ENCODE measurements at regions not wholly inside any gene's neighbourhood (a gene's known extent, or its start where the extent isn't known, plus 50 kb on each side); places are given as distances from the start of the nearest gene placed in this dataset.
"Not testable (repeated sequence)": the region's sequence is repeated elsewhere in the genome, so short reads cannot be mapped to it uniquely, and the experiment has no call there.

DNA sequence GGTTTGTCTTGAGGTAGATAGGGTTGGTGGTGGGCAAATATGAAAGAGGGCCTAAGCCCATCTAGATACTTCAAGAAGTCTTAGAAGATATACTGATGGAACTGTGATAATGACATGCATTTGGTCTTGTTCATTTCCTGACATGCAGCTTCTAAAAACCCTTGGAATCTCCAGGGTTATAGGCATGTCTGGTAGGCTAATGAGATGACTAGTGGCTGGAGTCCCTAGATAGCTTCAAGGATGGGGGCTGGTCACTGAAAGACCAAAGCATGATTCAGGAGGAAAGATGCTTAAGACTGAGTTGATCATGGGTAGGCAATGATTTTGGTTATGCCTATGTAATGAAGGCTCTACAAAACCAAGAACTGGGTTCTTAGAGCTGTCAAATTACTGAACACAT is 217.9 kb upstream of the MOCS1 start:
- no peak for DNase-seq (ENCODE audit: low read depth)

DNA sequence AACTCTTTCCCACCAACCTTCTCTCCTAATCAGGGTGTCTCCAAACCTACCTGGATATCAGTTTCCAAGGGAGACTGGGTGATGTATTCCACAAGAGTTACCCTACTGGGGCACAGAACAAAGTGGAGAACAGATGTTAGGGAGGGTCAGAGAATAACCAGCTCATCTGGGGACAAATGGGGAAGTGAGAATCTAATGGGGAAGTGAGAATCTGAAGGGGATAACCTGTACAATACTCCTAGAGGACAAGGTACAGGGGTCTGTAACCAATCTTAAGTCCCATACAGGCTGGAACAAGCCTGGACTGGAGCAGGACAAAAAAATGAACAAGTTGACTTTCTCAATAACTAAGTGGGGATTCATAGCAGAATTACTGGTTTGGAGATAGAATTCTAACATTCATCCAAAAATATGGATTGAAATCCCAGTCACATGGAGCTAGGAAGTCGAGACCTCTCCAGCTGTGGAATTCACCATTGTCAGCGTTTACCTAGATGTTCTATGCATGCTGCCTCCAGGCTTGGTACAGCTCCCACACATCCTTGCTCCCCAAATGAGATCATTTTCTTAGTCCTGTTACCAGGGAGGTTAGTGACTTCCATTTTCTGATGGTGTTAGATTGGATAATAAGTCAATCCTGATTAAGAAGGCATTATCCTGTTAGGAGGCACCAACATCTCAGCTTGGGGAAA is 214.8 kb upstream of the MOCS1 start:
- no peak for DNase-seq (ENCODE audit: low read depth)

DNA sequence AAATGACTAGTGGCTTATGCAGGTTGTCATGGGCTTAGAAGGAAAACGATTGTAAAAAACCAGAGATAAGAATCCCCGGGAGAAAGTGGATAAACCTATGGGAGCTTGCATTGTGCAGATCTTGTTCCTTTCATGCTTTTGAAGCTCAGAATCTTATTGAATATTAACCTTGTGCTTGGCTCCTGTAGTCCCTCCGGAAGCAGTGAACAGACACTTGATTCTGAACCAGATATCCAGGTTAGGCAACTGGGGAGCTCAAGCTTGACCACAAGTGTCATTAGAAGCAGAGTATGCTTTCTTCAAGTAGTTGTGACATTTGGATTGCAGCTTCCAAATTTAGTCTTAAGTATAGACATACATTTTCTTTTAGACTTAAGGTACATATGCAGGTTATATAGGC is 212.6 kb upstream of the MOCS1 start:
- no peak for DNase-seq (ENCODE audit: low read depth)

DNA sequence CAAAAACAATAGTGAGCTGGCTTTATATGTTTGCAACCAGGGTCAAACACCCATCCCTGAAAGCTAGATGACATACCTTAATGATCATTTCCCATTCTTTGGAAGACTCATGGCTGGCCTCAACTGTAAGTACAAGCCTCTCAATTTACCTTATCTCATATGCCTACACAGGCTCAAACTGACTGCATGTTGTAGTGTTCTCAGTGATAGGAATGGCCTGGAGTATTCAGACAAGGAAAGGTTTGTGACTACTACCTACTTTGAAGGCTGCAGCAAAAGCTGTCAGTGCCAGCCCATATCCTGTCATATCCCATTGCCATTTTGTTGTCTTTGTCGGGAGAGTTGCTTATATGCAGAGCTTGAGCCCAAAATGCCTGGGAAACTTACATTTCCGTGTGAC is 205.2 kb upstream of the MOCS1 start:
- no peak for DNase-seq (ENCODE audit: low read depth)

DNA sequence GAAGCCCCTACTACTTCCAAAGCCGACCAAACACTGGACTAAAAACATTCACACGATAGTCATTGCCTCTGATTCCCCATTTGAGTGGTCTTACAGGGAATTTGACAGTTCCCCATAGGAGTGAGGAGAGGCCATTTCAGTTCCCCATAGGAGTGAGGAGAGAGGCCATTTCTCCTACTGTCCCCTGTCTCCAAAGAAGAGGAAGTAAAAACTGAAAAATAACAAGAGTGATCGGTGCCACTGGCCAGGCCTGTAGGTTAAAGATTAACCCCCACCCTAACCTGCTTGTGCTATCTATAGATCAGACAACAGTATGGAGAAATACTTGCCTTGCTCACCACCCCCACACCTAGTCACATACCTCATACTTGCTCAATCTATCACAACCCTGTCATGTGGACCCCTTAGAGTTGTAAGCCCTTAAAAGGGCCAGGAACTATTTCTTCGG is 204.0 kb upstream of the MOCS1 start:
- no peak for DNase-seq (ENCODE audit: low read depth)

DNA sequence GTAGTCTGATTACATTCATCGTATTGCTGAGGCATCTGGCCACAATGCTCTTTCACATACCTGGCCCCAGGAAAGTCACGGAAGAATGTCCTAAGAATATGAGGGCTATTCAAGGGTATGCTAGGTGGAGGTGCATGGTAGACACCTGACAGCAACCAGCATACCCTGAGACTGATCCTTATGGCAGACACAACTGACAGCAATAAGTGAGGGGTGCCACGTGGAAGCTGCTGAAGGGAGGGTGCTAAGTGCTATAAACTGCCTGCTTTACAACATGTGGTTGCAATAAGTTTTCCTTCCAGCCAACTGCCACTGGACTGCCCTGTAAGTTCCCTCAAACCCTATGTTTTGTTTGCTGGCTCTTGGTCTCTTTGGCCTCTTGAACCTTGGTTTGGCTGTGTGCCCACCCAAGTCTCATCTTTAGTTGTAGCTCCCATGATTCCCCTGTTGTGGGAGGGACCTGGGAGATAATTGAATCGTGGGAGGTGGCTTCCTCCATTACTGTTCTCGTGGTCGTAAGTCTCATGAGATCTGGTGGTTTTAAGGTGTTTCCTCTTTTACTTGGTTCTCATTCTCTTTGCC is 201.3 kb upstream of the MOCS1 start:
- DNase-seq (ENCODE audit: low read depth): no peak

DNA sequence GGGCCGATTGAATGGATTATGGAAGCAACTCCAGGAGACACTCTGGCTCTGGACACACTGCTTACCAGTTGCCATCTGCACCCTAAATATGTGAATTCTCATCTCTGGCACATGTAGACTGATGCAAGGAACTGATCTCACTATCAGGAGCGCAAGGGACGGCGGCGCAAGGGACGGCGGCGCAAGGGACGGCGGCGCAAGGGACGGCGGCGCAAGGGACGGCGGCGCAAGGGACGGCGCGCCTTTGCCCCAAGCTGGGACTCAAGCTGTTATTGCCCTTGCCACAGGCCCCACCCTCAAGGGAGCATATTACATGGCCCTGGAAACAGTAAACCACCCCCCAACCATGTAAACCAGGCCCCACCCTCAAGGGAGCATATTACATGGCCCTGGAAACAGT is 199.7 kb upstream of the MOCS1 start:
- not testable (repeated sequence) for DNase-seq (ENCODE audit: low read depth)

DNA sequence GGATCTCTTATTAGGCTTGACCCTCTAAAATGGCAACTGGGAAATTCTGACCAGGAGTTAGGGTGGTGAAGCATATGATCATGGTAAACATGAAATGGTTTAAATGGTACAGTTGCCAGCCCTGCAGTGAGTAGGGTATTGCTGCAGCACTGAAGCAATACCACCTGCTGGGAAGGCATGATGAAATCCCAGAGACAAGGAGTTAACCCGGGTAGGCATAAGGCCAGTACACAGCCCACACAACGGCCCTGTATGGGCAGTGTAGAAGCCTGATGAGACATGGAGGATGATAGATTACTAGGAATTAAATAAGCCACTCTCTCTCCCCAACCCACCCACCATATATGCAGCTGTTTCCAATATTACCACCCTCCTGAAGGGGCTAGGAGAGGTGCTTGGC is 197.4 kb upstream of the MOCS1 start:
- DNase-seq (ENCODE audit: low read depth): no peak

DNA sequence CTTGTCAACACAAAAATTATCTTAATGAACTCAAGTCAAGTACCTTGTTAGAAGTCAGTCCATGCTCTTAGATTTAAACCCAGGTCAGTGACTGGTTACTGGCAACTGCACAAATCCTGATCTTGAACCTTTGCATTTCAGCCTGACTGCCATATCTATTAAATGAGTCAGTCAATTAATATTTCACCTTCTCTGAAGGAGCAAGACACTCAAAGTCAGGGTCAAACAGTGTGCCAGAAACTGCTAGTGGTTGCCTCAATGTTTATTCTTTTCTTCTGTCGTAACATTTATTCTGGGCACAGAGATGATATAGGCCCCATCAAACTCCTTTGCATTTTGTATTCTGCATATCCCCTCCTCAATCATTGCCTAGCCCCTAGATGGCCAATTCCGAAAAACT is 193.9 kb upstream of the MOCS1 start:
- DNase-seq (ENCODE audit: low read depth): no peak

DNA sequence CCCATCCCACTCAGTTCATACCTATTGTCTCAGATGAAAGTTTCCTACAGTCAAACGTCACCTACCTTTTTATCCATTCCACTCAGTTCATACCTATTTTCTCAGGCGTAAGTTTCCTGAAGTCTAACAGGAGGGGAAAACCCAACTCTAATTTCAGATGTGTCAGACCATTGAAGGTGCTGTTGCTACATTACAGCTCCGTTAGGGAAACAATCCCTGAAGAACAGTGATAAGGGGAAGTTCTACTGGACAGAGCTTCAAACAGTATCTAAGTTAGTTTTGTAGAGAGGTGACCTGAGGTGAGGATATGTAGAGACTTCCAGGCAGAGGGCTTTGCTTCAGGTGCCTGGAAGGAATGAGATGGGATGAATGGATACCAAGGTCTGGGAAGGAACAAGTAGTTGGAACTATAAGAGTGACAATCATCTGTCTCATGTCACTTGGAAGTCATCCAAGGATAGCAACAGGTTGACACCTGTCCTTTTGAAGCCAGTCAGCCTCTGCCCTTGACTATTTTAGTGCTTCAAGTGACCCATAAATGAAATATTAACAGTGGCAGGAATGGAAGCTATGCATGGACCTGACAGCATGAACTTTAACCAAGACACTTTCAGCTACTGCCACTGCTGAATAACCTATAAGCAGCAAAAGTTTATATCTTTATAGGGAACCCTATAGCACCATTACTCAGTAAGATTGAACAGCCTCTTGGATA is 191.6 kb upstream of the MOCS1 start:
- no peak for DNase-seq (ENCODE audit: low read depth)

DNA sequence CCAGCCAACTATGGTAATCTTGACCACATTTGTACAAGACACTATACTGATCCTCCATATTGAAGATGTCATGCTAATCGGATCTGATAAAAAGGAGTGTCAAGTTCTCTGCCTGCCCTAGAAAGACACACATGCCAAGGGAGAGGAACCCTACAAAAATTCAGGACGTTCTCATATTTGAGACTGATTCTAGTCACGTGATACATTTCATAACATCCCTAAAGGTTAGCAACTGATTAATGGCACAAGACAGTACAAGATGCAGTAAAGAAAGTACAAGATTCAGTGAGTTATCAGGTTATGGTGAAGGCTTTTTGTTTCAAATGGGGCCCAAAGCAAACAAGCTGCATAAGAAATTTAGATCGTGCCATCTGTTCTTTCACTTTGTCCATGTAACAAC is 190.7 kb upstream of the MOCS1 start:
- no peak for DNase-seq (ENCODE audit: low read depth)

DNA sequence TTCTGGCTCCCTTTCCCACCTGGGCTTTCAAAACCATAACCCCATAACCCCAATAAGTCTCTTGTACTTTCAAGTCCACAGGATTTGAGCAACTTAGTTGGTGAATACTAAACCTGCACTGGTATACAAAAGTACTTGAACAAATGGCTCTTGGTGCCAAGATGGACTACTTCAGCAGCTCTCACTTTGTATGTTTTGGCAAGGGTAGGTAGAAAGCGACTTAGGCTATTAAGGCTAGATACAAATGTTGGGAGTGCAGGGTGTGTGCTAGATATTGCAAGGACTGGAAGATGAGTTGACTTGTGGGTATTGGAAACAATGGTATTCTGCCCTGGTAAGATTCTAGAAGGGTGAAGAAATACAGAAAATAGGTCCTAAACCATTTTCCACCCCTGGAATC is 182.6 kb upstream of the MOCS1 start:
- no peak for DNase-seq (ENCODE audit: low read depth)

DNA sequence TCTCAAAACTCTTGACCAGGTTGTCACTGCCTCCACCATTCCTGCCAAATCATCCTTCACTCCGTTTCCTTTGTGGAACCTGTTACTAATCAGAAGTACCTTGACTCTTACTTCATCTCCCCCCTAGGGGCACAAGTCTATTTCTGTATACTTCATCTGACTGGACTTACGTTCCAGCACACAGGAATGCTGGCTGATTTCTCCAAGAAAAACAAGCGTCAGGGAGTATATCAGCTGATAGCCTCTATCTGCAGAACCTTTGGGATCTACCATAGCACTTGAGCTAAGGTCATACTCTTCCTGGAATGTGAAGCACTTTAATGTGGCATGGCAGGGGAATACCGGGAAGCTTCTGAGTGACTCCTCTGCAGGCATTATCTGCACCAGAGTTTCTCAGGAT is 178.1 kb upstream of the MOCS1 start:
- no peak for DNase-seq (ENCODE audit: low read depth)

DNA sequence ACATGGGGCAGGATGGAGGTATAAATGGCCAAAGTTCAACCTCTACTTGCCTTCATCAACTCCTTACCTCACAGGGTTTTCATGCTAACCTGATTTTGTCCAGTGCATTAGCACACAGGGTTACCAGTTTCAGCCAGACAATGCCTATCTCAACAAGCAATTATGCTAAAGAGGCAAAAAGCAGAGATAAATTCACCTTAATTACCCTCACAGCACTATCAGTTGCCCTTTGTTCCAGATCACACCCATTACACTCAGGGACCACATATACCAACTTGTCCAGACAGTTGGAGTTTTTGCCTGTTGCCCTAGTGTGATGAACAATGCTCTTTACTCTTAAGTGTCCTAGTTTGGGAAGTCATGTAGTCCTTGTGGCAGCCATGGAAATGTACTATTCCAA is 174.5 kb upstream of the MOCS1 start:
- no peak for DNase-seq (ENCODE audit: low read depth)

DNA sequence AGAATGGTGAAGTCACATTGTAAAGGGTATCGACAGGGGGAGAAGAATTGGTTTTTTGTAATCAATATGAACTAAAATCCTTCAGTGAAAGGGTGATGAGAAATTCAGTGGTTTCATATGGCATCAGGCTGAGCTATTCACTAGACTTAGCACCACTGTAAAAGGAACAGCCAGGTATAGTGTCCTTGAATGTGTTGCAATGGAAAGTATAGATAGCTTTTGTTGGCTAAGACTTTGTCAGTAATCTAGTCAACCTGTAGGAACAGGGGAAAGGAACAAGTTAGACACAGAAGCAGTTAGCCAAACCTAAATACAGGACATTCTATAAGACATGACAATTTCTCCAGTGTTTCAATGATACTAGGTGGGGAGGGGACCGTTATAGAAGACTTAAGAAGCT is 172.6 kb upstream of the MOCS1 start:
- DNase-seq (ENCODE audit: low read depth): no peak

DNA sequence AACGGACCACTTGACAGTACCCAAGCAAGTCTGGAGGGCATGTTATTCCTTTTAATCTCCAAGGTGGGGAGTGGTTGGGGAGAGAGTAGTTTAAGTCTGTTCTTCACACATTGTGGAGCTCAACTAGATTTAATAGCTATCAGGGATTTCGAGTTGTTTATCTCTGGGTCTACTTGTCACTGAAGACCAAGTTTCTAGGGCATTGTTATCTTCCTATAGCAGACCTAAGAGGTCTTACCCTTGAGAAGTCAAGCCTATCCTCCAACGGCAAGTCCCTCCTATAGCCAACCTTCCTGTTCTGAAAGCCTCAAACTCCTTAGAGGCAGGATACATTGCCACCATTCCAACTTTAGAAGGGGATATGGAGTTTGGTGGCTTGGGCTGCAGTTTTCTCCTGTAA is 164.5 kb upstream of the MOCS1 start:
- DNase-seq (ENCODE audit: low read depth): no peak

DNA sequence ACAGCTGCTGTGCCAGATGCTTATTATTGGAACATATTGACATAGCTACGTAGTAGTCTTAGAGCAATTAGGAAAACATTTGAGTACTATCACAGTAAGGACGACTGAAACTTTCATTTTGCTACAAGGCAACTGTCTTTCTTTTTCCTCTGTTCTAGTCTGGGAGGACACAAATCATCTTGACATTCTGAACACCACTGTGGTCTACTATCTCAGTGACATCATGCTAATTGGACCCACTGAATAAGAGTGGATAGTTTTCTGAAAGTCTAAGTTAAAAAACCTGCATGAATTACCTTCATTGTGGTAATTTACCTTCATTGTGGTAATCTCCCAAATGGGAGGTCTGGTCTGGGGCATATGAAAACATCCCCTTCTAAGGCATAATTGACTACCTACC is 163.3 kb upstream of the MOCS1 start:
- no peak for DNase-seq (ENCODE audit: low read depth)

DNA sequence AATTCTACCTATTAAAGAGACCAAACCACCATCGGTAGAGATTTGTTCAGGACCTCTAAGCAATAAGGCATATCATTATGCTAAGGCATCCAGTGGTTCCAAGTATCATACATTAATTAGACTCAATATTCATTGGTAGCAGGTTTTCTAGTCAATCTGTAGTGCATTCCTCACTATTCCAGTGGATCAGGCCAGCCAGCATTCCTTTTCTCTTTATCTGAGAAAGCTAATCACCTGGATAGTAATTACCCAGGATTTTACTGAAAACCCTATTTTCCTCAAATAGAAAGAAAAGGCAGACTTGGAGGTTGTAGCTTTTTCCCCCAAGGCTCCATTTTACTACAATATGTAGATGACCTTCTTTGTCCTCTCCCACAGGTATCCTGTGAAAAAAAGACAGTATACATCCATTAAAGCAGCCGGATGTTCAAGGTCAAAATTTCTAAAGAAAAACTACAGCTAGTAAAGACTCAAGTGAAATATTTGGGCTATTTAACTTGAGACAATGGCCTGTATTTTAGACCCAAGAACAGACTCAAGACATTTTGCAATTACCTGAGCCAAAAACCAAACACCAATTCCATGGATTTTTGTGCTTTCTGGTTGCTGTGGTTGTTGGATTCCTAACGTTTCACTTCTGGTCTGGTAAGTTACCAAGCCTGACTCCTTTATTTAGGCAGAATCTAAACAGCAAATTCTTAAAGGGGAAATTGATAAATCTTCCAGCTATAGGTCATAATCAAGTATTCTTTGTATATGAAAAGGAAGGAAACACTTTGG is 149.1 kb upstream of the MOCS1 start:
- no peak for DNase-seq (ENCODE audit: low read depth)

DNA sequence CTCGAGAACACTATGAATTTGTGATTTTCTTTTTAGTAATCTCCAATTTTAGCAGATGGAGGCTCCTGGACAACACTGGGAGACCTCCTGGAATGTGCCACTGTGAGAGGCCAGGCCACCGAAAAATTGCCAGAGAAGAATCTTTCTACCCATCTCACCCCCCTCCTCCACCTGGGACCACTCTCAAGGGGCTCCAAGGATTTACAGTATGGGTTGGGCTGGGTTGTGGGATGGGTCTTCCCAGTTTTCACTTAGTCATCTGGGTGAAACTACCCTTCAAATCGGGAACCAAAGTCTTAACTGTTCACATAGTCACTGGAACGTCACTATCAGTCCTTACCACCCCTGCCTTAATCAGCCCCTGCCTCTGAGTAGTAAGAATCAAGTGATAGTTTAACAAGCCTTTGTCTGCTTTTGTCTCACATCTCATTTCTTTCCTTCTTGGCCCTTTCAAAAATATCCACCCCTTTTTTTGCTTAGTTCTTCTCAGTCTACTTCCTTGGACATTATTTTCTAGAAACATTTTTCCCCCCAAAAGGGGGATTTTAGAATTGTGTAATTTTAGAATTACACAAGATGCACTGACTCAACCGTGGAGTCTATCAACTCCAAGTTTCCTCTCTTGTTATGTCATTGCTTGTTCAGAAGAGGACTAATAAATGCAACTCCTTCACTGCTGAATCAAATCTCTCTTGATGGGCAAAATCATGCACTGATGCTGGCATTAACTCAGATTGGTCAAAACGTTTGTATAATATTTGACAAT is 148.2 kb upstream of the MOCS1 start:
- DNase-seq (ENCODE audit: low read depth): no peak

DNA sequence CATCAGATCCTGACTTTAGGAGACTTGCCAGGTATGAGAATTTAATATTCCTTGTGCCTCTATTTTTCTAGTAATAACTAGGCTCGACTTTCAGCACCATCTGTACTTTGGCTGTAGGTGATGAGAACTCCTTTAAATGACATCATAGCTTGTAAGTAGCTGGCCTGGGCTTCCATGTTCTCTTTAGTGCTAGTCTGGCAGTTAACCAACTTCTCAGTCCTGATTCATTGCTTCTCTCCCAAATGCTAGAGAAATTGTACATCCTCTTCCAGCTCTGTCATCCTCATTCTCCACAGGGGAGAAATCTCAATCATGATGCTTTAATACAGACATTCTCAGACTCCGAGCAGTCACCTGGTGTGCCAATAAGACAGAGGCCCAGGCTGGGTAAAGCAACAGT is 143.5 kb upstream of the MOCS1 start:
- no peak for DNase-seq (ENCODE audit: low read depth)

DNA sequence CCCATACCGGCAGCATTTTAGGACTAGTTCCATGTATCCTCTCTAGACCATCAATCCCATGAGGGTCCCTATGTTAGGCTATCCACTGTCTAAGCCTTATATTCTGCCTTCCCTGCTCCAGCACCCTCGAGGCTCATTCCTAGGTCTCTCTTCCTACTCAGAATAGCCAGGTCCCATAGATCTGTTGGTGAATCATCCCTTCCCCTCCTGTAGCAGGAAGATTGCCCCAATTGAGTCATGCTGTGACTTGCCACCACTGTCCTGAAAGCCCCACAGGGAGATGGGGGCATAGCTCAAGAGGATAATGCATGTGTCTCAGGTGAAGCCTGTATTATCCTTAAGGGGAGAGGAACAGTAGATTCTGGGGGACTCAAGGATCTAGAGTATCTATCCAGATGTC is 143.1 kb upstream of the MOCS1 start:
- no peak for DNase-seq (ENCODE audit: low read depth)

DNA sequence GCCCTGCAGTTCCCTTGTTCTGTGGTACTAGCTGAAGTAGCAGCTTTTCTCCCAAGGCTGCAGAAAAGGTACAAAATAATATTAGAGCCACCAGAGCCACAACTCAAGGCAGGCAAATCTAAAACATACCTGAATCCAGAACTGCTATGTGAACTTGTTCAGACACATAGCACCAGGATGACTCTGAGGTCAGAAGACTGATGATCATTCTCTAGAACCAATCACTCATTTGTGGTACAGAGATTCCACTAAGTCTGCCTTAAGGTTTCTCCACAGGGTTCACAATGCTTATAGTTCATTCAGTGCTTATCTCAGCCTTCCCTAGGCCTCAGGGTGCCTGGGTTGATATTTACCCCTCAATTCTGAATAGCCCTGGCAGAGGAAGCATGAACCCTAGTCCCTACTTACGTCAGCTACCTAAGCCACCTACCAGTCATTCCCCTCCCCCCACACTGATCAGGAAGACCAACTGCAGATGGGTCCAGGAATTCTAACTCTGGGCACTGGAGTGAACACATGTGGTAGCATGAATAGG is 140.9 kb upstream of the MOCS1 start:
- DNase-seq (ENCODE audit: low read depth): no peak
